Lower leg skin (tissue), 4 donors: ENCODE measurements at regions not wholly inside any gene's neighbourhood (a gene's known extent, or its start where the extent isn't known, plus 50 kb on each side); places are given as distances from the start of the nearest gene placed in this dataset.
"Not testable (repeated sequence)": the region's sequence is repeated elsewhere in the genome, so short reads cannot be mapped to it uniquely, and the experiment has no call there.

Experiments
- DNase-seq, 2 donors: peaks; one replicate each; pipeline ENCODE4 v3.0.0-alpha.2; 2019; ENCODE audit warnings: low spot score in 2 of 2
- H3K4me3 ChIP-seq: fragments of 200-600 bp; sonication (generic); 2 replicates; pipeline ENCODE4 v1.5.1; 2017; ENCODE audit warnings: mild to moderate bottlenecking, low read depth; ENCODE audit not compliant: poor library complexity, severe bottlenecking
- POLR2A ChIP-seq, 2 donors: fragments of 450-650 bp; IDR thresholded peaks; one replicate each; pipeline ENCODE4 v1.6.1; 2016 to 2017; ENCODE audit warnings: antibody characterized with exemption in 2 of 2, mild to moderate bottlenecking in 1 of 2, moderate library complexity in 1 of 2
- WGBS, 2 donors: methylation state at CpG; one replicate each; pipeline ENCODE4 v1.1.5; 2018; 5-methylcytosine and 5-hydroxymethylcytosine counted together
- intact Hi-C: fragments of 100-400 bp; cut with DNase I; formaldehyde crosslinking; loops from one replicate; pipeline ENCODE4 v1.15.0; 2023; ENCODE audit warnings: low total_unique reads
- TF ChIP-seq, protein P1 (sequence below), 3 donors: fragments of 450-650 bp; IDR thresholded peaks; one replicate each; pipeline ENCODE4 v1.5.1; 2016; ENCODE audit warnings: antibody characterized with exemption in 3 of 3, mild to moderate bottlenecking in 3 of 3, moderate library complexity in 2 of 3

DNA sequence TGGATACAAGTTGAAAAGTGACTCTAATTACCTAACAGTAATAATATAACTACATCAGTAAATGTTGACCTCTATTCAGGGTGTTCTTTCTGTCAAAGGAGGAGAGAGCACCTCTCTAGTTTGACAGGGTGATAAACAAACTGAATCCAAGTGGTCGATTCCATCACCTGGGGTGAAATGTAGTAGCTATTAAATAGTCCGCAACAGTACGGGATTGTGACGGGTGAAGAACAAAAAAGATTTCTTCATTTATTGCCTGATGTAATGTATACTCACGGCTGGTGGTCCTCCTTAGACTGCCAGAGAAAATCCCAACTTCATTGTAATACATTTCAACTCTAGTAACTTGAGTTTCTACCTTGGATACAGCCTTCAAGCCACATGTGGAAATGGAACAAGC lies 292.5 kb upstream of the CELF2 start:
- DNase-seq, result no peak
- no peak overlapping the region for H3K4me3 ChIP-seq
- 88 to 89% methylated on average over 5 of the region's 5 CpGs for WGBS, 2 donors
- TF ChIP-seq, protein P1, sequence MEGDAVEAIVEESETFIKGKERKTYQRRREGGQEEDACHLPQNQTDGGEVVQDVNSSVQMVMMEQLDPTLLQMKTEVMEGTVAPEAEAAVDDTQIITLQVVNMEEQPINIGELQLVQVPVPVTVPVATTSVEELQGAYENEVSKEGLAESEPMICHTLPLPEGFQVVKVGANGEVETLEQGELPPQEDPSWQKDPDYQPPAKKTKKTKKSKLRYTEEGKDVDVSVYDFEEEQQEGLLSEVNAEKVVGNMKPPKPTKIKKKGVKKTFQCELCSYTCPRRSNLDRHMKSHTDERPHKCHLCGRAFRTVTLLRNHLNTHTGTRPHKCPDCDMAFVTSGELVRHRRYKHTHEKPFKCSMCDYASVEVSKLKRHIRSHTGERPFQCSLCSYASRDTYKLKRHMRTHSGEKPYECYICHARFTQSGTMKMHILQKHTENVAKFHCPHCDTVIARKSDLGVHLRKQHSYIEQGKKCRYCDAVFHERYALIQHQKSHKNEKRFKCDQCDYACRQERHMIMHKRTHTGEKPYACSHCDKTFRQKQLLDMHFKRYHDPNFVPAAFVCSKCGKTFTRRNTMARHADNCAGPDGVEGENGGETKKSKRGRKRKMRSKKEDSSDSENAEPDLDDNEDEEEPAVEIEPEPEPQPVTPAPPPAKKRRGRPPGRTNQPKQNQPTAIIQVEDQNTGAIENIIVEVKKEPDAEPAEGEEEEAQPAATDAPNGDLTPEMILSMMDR (IDR thresholded peaks at IDR 0.05), result no peak
- no peak for TF ChIP-seq POLR2A (IDR thresholded peaks at IDR 0.05)
- intact Hi-C loops, result no loop called here

- intact Hi-C loops, result no loop called here
- 76 to 85% methylated on average over 6 of the region's 6 CpGs for WGBS, 2 donors
- no peak for TF ChIP-seq POLR2A (IDR thresholded peaks at IDR 0.05)
- TF ChIP-seq, protein P1 (IDR thresholded peaks at IDR 0.05), result no peak
Measured at GRCh38 chr10:10726101-10726500, 291.6 kb upstream of the CELF2 start.

GRCh38 chr10:10727411-10727810 lies 290.3 kb upstream of the CELF2 start:
- DNase-seq, H3K4me3 ChIP-seq, intact Hi-C loops: not testable (repeated sequence)
- WGBS, 2 donors, result 96 to 99% methylated on average over 14 of the region's 14 CpGs

More at GRCh38 chr10:10726101-10726500, 291.6 kb upstream of the CELF2 start:
- no peak overlapping the region for H3K4me3 ChIP-seq
- no peak for DNase-seq

DNA sequence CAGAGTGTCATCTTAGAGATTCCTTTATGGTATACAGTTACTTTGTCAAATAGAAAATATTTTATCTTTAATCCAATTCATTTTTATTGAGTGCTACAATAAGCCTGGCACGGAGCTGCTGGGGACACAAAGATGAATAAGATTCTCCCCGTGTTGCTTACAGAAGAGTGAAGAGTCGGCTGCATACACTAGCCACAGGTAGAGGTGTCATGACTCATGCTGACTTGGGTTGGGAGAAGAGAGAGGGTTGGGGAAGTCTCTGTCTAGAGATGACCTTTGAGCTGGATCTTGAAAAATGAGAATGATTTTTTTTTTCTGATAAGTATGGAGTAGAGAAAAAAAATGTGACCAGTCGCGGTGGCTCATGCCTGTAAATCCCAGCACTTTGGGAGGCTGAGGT lies 289.9 kb upstream of the CELF2 start:
- intact Hi-C loops, result no loop called here
- H3K4me3 ChIP-seq, result no peak overlapping the region
- no peak for DNase-seq
- WGBS, 2 donors, result 91 to 93% methylated on average over 5 of the region's 5 CpGs
- TF ChIP-seq, protein P1 (IDR thresholded peaks at IDR 0.05), result no peak
- no peak for TF ChIP-seq POLR2A (IDR thresholded peaks at IDR 0.05)

DNA sequence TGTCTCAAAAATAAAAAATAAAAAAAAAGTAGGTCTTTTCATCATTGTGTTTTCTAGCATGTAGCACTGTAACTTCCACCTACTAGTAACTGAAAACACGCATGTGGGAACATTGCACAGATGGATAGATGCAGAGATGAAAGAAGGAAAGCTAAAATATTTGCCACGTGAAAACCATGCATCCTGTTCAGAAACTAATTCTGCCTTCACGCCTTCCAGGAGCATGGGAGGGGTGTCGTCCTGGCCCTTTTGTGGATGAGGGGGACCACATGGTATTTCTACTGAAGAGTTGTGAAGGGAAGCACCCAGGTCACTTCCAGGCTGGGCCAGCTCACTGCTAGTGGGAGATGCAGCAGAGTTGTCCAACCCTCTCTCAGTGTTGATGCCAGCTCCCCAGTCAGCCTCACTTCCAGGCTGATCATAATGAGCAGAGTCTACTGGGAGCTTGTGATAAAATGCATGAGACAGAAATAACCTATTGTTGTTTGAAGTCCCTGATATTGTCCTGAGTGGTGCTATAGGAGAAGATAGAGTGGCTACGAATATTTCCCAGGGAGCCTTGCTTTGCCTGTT lies 287.1 kb upstream of the CELF2 start:
- intact Hi-C loops, result no loop called here
- 84 to 87% methylated on average over 5 of the region's 5 CpGs for WGBS, 2 donors

GRCh38 chr10:10731366-10731765 lies 286.3 kb upstream of the CELF2 start:
- WGBS, 2 donors, result 88 to 97% methylated on average over 2 of the region's 2 CpGs
- H3K4me3 ChIP-seq, result no peak overlapping the region
- TF ChIP-seq, protein P1 (IDR thresholded peaks at IDR 0.05), result no peak
- no peak for TF ChIP-seq POLR2A (IDR thresholded peaks at IDR 0.05)
- intact Hi-C loops, result no loop called here
- no peak for DNase-seq

More for the DNA sequence above, 287.1 kb upstream of the CELF2 start:
- DNase-seq, result no peak
- H3K4me3 ChIP-seq, result no peak overlapping the region
- TF ChIP-seq, protein P1 (IDR thresholded peaks at IDR 0.05), result no peak
- TF ChIP-seq POLR2A (IDR thresholded peaks at IDR 0.05), result no peak
